OCI-LY3 (cell line): ENCODE measurements at regions not wholly inside any gene's neighbourhood (a gene's known extent, or its start where the extent isn't known, plus 50 kb on each side); places are given as distances from the start of the nearest gene placed in this dataset.

Source experiments
- H2AFZ ChIP-seq: fragments of 200-600, 300-600 bp; shearing (Covaris generic); 2 replicates; pipeline ENCODE4 v1.6.0; 2014; ENCODE audit warnings: antibody characterized with exemption, low read depth, low read length
- H3K27ac ChIP-seq: fragments of 200-600, 300-600 bp; sonication (generic); 2 replicates; pipeline ENCODE4 v1.5.1; 2014; ENCODE audit warnings: mild to moderate bottlenecking, low read length, moderate library complexity, mixed read lengths
- H3K27me3 ChIP-seq: fragments of 200-600, 300-600 bp; sonication (generic); 2 replicates; pipeline ENCODE4 v1.6.1; 2014; ENCODE audit warnings: low read depth, low read length, mixed read lengths
- H3K36me3 ChIP-seq: fragments of 200-600, 300-600 bp; sonication (generic); replicated peaks from 2 replicates; pipeline ENCODE3; 2014; ENCODE audit warnings: low read depth, low read length, mixed read lengths
- H3K4me1 ChIP-seq: fragments of 300-600, 200-600 bp; sonication (generic); 2 replicates; pipeline ENCODE4 v1.6.1; 2014; ENCODE audit warnings: low read length, mixed read lengths
- H3K4me2 ChIP-seq: fragments of 200-600, 300-600 bp; sonication (generic); 2 replicates; pipeline ENCODE4 v1.6.1; 2014; ENCODE audit warnings: low read length, mixed read lengths
- H3K4me3 ChIP-seq: fragments of 300-600, 200-600 bp; sonication (generic); 2 replicates; pipeline ENCODE4 v1.5.1; 2014; ENCODE audit warnings: antibody characterized with exemption, mild to moderate bottlenecking, low read length, moderate library complexity
- H3K79me2 ChIP-seq: fragments of 300-600, 200-600 bp; shearing (Covaris generic); 2 replicates; pipeline ENCODE4 v1.6.1; 2014; ENCODE audit warnings: mild to moderate bottlenecking, low read length, mixed read lengths
- H3K9ac ChIP-seq: fragments of 300-600, 200-600 bp; shearing (Covaris generic); 2 replicates; pipeline ENCODE4 v1.6.0; 2014; ENCODE audit warnings: mild to moderate bottlenecking, low read length, moderate library complexity
- H3K9me3 ChIP-seq: fragments of 200-600, 300-600 bp; shearing (Covaris generic); 2 replicates; pipeline ENCODE4 v1.6.1; 2014; ENCODE audit warnings: low read length, mixed read lengths; ENCODE audit not compliant: insufficient read depth
- H4K20me1 ChIP-seq: fragments of 200-600, 300-600 bp; sonication (generic); 2 replicates; pipeline ENCODE4 v1.6.1; 2016; ENCODE audit warnings: low read length, mixed read lengths; ENCODE audit not compliant: insufficient read depth
- EZH2phosphoT487 ChIP-seq: fragments of 200-600 bp; shearing (Covaris generic); IDR thresholded peaks from 2 replicates; pipeline ENCODE4 v1.6.1; 2018; ENCODE audit warnings: antibody characterized with exemption, mixed run types, low read depth
- TF ChIP-seq, protein P1 (sequence below): fragments of 200-600, 300-600 bp; sonication (generic); IDR thresholded peaks from 2 replicates; pipeline ENCODE4 v1.5.1; 2014; ENCODE audit warnings: antibody characterized with exemption, low read length, low read depth

DNA sequence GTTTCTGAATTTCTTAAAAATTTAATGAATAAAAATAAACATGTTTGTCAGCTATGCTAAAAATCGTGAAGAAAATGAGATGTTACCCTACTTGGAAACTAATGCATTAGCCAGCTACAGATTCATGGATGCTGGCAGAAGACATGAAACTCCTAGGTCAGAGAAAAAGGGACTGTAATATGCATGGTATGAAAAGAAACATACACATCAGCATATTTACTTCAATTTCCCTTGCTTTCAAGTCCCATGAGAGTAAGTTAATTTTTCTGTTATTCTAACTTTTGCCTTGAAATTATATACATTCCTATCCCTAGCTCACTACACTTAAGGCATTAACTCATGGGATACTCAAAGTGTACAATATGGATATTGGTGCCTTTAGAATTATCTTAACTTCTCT, 2041.4 kb upstream of the LRRTM1 start:
- H3K9ac ChIP-seq = no peak overlapping the region
- H3K27me3 ChIP-seq = no peaks in the 10 kb centered on the region
- no peaks in the 10 kb centered on the region for H3K9me3 ChIP-seq
- H3K79me2 ChIP-seq = no peaks in the 10 kb centered on the region
- no peak overlapping the region for H3K4me3 ChIP-seq
- H3K4me1 ChIP-seq = peaks cover 6% of the 10 kb centered on the region
- H4K20me1 ChIP-seq = no peaks in the 10 kb centered on the region
- no peak overlapping the region for H2AFZ ChIP-seq
- TF ChIP-seq EZH2phosphoT487 = no peak
- TF ChIP-seq, protein P1, sequence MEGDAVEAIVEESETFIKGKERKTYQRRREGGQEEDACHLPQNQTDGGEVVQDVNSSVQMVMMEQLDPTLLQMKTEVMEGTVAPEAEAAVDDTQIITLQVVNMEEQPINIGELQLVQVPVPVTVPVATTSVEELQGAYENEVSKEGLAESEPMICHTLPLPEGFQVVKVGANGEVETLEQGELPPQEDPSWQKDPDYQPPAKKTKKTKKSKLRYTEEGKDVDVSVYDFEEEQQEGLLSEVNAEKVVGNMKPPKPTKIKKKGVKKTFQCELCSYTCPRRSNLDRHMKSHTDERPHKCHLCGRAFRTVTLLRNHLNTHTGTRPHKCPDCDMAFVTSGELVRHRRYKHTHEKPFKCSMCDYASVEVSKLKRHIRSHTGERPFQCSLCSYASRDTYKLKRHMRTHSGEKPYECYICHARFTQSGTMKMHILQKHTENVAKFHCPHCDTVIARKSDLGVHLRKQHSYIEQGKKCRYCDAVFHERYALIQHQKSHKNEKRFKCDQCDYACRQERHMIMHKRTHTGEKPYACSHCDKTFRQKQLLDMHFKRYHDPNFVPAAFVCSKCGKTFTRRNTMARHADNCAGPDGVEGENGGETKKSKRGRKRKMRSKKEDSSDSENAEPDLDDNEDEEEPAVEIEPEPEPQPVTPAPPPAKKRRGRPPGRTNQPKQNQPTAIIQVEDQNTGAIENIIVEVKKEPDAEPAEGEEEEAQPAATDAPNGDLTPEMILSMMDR = no peak
- H3K36me3 ChIP-seq = no peaks in the 10 kb centered on the region
- H3K27ac ChIP-seq = no peak overlapping the region
- no peak overlapping the region for H3K4me2 ChIP-seq

DNA sequence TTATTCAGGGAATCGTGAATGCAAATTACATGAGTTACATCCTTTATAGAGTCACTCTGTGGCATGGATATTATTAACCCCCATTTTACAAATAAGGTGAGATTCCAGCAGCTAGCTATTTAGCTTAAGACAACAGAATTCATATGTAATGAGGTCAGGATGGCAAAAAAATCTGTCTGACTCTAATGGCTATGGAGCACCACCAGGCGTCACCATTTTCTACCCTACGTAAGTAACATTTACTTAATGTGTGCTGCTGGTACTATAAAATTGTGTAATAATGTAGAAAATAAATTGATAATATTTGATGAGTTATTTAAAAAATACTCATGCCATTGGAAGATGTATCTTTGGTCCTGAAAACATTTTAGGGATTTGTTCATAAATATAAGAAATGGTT, 2040.1 kb upstream of the LRRTM1 start:
- Histone ChIP-seq H3K4me2 (no peak overlapping the region), H3K9me3 (no peaks in the 10 kb centered on the region), H4K20me1 (no peaks in the 10 kb centered on the region), H3K4me1 (peaks cover 17% of the 10 kb centered on the region), H3K4me3 (no peak overlapping the region), H3K79me2 (no peaks in the 10 kb centered on the region), H2AFZ (no peak overlapping the region), H3K27ac (no peak overlapping the region), H3K36me3 (no peaks in the 10 kb centered on the region), H3K27me3 (no peaks in the 10 kb centered on the region), H3K9ac (no peak overlapping the region)
- TF ChIP-seq, protein P1 = no peak; the same call in 1 of the 2 replicates
- TF ChIP-seq EZH2phosphoT487 = no peak

DNA sequence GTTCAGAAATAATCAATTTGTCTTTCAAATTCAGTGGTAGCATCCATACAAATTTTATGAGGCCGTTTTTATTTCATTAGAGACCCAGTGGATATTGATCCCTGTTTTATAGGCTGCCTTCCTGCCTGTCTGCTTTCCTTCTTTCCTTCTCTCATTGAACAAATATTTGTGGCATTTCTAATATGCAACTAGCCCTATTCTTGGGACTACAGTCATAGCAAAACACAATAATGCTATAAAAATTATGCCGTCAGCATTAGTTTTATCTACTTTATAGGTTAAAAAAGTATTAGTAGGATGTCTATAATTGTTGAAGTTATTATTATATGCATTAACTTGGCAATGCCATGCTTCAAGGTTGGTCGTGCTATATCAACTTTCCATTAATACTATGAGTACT, 2037.8 kb upstream of the LRRTM1 start:
- H3K4me3 ChIP-seq = no peak overlapping the region
- peaks cover 19% of the 10 kb centered on the region for H3K4me1 ChIP-seq
- no peaks in the 10 kb centered on the region for H3K9me3 ChIP-seq
- H3K36me3 ChIP-seq = no peaks in the 10 kb centered on the region
- H3K27ac ChIP-seq = no peak overlapping the region
- no peak overlapping the region for H2AFZ ChIP-seq
- H4K20me1 ChIP-seq = no peaks in the 10 kb centered on the region
- no peak overlapping the region for H3K4me2 ChIP-seq
- no peaks in the 10 kb centered on the region for H3K79me2 ChIP-seq
- no peak overlapping the region for H3K9ac ChIP-seq
- H3K27me3 ChIP-seq = no peaks in the 10 kb centered on the region
- TF ChIP-seq, protein P1 = no peak
- no peak for TF ChIP-seq EZH2phosphoT487

DNA sequence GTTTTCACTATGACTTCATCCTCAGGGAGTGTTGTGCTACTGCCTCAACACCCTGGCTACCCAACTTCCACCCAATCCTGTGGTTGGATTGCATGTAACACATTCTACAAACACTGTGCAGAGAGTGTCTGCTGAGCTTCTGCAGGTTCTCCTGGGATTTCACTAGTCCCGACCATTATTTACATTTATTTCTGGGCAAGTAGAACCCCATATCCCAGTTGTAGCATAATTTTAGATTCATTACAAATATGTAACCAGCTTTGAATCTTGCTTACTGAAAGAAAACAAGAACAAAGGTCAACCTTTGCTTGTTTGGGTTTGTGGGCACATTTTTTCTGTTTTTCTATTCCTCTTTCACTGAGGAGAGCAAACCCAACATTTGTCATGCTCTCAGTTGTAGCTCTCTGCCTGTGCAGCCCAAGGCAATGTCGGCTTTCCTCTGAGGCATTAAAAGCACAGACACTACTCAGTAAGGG, 2036.1 kb upstream of the LRRTM1 start:
- no peaks in the 10 kb centered on the region for H3K27me3 ChIP-seq
- TF ChIP-seq, protein P1 = no peak
- no peak for TF ChIP-seq EZH2phosphoT487
- H2AFZ ChIP-seq = peak overlapping the region; percentile 51; the same call in 1 of the 2 replicates
- H4K20me1 ChIP-seq = no peaks in the 10 kb centered on the region
- H3K36me3 ChIP-seq = no peaks in the 10 kb centered on the region
- H3K79me2 ChIP-seq = no peaks in the 10 kb centered on the region
- no peaks in the 10 kb centered on the region for H3K9me3 ChIP-seq
- peak overlapping the region; percentile 60 for H3K4me2 ChIP-seq
- peaks cover 19% of the 10 kb centered on the region for H3K4me1 ChIP-seq
- H3K27ac ChIP-seq = no peak overlapping the region
- H3K9ac ChIP-seq = no peak overlapping the region
- H3K4me3 ChIP-seq = peak overlapping the region; percentile 10
